RPMI7951 (cell line): ENCODE measurements at regions not wholly inside any gene's neighbourhood (a gene's known extent, or its start where the extent isn't known, plus 50 kb on each side); places are given as distances from the start of the nearest gene placed in this dataset.
A peak's percentile ranks its signal among the peaks of the same experiment; 100 is the strongest.
"Not testable (repeated sequence)": the region's sequence is repeated elsewhere in the genome, so short reads cannot be mapped to it uniquely, and the experiment has no call there.

Experiments used
- DNase-seq: peaks from one replicate; pipeline ENCODE4 v3.0.0-alpha.2; 2012; ENCODE audit warnings: low read depth

DNA sequence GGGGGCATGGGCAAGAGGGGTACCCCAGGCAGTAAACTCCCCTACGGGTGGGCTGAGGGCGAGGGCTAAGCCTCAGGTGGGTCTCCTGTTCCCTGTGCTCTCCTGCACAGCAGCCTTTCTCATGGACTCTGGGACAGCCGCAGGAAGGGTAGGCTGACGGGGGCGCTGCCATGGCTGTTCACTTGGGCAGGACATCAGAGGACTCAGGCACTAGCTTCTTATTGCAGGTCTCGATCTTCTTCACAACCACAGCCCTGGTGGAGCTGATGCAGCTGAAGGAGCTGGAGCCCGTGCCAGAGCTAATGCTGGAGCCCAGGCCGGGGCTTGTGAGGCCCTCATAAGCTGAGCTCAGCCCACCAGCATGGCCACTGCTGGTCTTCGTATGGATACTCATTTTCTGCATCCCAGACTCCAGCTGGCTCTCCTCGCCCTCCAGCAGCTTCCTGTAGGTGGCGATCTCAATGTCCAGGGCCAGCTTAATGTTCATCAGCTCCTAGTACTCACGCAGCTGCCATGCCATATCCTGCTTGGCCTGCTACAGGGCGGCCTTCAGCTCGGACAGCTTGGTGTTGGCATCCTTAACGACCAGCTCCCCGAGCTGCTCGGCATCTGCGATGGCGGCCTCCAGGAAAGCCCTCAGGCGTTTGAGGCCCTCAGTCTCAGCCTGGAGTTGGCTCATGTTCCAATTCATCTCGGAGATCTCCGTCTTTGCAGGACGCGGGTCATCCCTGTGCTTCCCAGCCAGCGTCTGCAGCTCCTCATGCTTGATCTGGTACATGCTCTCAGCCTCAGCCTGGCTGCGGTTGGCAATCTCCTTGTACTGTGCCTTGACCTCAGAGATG lies 359.8 kb upstream of the SETBP1 start:
- no peak for DNase-seq

DNA sequence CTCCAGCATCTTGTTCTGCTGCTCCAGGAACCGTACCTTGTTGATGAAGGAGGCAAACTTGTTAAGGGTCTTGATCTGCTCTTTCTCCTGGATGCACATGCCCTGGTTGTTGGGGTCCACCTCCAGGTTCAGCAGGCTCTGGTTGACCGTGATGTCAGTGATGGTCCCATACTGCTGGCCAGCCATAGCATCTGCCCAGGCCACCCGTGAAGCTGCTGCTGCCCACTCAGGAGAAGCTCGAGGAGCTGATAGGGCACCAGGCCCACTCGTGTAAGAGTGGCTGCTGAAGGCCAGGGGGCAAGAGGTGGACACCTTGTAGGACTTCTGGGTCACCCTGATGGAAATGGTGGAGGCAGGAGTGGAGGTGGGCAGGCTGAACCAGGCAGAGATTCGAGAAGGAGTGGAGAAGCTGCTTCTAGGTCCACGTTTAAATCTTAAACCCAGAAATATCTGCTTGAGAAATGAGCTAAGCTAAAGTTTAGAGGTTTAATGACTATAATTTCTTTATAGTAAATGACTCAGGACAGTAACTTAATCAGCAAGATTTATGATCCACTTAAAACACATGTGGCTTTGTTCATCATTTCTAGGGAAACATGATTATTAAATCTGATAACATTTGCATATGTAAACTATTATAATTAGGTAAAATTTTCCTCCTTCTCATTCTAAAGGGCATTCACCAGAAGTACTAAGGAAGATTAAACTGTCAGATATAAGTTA lies 358.7 kb upstream of the SETBP1 start:
- DNase-seq, result no peak

DNA sequence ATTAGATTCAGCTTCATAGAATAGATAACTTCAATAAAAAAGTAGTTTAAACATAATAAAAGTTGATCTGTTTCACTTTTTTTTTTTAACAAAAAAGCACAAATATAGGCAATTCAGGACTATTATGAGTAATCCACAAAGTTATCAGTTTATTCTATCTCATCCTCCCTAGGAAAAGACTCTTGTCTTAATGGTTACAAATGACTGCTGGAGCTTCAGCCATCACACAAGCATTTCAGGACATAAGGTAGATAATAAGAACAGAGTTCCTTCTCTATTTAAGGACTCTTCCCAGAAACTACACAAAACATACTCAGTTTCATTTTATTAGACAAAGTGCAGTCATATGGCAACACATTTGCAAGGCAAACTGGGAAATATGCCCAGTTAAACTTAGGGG lies 357.6 kb upstream of the SETBP1 start:
- no peak for DNase-seq

DNA sequence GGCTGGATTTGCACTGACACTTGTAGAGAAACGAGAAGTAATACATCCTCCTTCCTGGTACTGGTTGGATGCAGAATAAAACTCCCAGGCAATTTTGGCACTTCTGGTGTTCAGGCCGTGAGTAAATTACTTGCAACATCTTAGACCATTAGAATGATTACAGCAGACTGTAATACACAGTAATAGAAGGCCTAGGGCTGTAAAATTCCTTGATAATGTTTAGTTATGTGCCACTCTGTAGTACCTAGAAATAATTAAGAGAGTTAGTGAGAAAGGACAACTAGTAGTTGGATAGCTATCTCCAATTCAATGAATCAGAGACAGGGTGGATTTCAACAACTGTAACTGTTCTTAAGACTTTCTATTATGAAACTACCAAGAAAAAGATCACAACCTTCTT lies 356.3 kb upstream of the SETBP1 start:
- DNase-seq, result no peak

DNA sequence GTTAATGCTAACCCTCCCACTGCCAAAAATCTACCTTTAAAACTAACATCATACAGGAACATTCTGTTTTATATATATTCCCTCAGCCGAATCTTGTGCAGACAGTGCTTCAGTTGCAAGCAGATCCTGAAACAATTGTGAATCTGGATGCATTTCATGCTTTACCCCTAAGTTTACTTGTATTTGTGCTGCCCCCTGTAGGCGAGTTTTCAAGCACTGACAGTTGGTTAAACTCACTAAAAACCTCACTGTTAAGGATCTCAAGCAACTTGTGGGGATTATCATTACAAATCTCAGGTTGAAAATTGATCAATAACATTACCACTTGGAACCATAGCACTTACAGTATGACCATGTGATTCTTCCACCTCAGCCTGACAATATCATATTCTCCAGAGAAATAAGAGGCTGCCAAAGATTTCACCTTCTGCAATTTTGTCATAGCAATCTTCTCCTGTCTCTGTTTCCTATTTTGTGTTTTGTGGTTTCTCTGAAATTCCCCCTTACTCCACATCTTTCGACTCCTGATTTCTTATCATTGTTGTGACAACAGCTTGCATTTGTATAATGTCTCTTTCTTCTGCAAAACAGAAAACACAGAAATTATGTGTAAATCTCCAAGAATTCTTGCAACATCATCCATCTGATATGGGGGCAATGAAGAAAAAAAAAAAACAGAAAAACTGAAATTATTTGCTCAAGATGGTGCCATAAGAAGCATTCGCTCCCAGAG lies 354.6 kb upstream of the SETBP1 start:
- DNase-seq, result peak; percentile 19

DNA sequence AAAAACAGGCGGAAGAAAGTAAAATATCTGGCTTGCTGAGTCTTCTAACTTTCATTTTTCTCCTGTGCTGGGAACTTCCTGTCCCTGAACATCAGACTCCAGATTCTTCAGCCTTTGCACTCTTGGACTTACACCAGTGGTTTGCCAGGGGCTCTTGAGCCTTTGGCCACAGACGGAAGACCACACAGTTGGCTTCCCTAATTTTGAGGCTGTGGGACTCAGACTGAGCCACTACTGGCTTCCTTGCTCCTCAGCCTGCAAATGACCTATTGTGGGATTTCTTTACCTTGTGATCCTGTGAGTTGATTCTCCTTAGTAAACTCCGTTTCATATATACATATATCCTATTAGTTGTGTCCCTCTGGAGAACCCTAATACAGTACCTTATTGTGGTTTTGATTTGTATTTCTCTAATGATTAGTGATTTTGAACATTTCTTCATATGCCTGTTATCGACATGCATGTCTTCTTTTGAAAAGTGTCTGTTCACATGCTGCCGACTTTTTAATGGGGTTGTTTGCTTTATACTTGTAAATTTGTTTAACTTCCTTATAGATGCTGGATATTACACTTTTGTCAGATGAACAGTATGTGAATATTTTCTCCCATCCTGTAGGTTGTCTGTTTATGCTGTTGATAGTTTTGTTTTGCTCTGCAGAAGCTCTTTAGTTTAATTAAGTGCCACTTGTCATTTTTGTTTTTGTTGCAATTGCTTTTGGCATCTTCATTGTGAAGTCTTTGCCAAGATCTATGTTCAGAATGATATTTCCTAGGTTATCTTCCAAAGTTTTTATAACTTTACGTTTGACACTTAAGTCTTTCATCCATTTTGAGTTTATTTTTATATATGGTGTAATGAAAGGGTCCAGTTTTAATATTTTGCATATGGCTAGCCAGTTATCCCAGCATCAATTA lies 348.8 kb upstream of the SETBP1 start:
- no peak for DNase-seq

DNA sequence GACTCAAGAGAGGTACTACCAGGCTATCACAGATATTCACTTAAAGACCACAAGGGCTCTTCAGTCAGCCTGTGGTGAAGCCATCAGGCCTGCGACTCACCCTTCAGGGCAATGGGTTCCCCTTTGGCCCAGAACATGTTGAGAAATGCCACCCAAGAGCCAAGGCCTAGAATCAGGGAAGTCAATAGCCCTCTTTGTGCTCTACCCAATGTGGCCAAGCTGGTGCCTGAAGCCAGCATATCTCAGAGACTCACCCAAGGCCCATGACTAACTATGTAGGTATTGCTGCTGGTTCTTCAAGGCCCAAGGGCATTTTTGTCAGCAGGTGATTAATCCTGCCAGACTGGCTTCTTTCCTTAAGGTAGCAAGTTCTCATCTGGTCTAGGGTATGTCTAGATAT lies 338.9 kb upstream of the SETBP1 start:
- peak; percentile 57 for DNase-seq

DNA sequence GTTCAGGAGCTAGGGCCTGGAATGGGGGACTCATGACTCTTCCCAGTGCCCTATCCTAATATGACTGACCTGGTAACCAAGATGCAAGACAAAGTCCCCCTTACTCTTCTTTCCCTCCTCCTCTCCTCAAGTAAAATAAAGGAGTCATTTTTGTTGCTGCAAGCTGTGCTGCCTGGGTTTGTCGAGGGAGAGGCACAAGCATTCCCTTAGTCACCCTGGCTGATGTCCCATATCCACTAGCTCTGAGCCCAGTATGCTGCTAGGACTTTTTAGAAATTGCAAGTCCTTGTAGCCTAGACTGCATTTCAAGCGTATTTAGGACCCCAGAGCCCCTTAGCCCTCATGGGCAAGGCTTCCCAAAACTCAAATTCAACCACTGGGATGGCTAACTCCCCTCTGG lies 338.5 kb upstream of the SETBP1 start:
- DNase-seq, result peak; percentile 38

DNA sequence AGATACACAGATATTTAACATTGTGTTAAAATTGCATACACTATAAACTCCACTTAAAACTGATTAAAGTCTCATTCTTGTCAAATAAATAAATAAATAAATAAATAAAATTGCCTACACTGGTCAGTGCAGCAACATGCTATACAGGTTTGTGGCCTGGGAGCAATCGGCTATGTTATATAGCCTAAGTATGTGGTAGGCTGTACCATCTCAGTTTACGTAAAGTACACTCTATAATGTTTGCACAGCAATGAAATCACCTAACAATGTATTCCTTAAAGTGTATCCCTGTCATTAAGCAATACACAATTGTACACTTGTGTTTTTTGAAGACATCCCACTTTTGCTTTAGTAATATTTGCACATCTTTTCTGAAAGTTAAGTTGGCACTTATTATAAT lies 337.7 kb upstream of the SETBP1 start:
- DNase-seq, result no peak

DNA sequence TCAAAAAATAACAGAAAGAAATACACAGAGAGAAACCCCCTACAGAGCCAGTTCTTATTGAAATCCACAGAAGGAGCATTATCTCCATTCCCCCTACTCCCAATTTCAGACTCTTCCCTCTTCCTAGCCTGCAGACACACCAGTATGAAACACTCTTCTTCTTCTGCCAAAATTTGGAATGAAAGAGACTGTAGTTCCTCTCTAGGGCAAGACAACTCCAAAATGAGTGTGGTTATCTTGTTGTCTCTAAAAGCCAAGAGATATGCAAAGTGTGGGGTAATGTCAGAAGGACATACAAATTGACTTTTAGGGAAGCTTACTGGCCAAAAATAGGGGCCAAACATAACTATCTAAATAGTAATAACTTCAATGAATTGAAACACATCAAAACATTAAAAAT lies 337.1 kb upstream of the SETBP1 start:
- DNase-seq, result no peak

DNA sequence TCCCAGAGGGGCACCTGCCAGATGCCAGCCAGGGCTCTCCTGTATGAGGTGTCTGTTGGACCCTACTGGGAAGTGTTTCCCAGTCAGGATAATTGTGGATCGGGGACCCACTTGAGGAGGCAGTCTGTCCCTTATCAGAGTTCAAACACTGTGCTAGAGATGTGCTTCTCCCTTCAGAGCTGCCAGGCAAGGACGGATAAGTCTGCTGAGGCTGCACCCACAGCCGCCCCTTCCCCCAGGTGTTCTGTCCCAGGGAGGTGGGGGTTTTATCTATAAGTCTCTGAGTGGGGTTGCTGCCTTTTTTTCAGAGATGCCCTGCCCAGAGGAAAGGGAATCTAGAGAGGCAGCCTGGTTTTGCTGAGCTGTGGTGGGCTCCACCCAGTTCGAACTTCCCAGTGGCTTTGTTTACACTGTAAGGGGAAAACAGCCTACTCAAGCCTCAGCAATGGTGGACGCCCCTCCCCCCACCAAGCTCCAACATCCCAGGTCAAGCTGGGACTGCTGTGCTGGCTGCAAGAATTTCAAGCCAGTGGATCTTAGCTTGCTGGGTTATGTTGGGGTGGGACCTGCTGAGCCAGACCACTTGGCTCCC lies 324.0 kb upstream of the SETBP1 start:
- DNase-seq, result no peak

DNA sequence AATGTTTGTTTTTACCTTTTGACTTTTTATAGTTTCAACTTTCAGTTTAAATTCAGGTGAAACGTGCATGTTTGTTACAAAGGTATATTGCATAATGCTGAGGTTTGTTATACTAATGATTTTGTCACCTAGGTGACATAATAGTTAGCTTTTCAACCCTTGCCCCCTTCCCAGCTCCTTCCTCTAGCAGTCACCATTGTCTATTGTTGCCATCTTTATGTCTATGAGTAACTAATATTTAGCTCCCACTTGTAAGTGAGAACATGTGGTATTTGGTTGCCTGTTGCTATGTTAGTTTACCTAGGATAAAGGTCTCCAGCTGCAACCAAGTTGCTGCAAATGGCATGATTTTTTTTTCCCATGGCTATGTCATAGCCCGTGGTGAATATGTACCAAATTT lies 322.3 kb upstream of the SETBP1 start:
- no peak for DNase-seq

DNA sequence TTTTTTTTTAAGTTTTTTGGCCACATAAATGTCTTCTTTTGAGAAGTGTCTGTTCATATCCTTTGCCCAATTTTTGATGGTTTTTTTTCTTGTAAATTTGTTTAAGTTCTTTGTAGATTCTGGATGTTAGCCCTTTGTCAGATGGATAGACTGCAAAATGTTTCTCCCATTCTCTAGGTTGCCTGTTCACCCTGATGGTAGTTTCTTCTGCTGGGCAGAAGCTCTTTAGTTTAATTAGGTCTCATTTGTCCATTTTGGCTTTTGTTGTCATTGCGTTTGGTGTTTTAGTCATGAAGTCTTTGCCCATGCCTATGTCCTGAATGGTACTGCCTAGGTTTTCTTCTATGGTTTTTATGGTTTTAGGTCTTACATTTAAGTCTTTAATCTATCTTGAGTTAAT lies 320.9 kb upstream of the SETBP1 start:
- DNase-seq, result not testable (repeated sequence)

DNA sequence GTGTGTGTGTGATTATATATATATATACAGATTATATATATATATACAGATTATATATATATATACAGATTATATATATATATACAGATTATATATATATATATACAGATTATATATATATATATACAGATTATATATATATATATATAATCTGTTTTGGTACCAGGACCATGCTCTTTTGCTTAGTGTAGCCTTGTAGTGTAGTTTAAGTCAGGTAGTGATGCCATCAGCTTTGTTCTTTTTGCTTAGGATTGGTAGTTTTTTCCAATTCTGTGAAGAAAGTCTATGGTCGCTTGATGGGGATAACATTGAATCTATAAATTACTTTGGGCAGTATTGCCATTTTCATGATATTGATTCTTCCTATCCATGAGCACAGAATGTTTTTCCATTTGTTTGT lies 318.5 kb upstream of the SETBP1 start:
- not testable (repeated sequence) for DNase-seq

DNA sequence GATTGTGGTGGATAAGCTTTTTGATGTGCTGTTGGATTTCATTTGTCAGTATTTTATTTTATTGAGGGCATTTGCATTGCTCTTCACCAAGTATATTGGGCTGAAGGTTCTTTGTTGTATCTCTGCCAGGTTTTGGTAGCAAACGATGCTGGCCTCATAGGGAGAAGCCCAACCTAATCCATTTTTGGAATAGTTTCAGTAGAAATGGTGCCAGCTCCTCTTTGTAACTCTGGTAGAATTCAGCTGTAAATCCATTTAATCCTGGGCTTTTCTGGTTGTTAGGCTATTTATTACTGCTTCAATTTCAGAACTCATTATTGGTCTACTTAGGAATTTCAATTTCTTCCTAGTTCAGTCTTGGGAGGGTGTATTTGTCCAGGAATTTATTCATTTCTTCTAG lies 309.8 kb upstream of the SETBP1 start:
- no peak for DNase-seq

DNA sequence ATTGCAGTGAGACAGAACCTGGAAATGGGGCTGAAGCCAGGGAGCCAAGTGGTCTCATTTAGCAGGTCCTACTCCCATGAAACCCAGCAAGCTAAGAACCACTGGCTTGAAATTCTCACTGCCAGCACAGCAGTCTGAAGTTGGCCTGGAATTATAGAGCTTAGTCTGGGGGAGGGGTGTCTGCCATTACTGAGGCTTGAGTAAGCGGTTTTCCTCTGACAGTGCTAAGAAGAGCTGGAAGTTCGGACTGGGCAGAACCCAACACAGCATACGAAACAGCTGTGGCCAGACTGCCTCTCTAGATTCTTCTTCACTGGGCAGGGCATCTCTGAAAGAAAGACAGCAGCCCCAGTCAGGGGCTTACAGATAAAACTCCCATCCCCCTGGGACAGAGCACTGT lies 305.7 kb upstream of the SETBP1 start:
- no peak for DNase-seq

DNA sequence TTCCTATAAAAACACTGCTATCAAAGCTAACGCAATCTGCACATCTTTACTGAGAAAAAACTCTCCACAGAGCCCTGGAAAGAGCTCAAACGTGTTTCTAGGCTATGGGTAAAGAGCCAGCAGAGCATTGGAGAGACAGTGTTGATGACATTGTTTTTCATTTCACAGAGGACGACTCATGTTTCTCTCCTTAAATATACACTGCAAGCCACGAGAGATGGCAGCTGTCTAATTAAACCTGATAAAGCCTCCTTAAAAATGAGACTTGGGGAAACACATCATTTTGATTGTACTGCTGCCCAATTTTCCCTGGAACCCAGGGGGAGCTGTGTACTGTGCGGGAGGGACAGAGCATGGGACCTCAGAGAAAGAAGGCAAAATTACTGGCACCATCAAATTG lies 294.3 kb upstream of the SETBP1 start:
- DNase-seq, result no peak

DNA sequence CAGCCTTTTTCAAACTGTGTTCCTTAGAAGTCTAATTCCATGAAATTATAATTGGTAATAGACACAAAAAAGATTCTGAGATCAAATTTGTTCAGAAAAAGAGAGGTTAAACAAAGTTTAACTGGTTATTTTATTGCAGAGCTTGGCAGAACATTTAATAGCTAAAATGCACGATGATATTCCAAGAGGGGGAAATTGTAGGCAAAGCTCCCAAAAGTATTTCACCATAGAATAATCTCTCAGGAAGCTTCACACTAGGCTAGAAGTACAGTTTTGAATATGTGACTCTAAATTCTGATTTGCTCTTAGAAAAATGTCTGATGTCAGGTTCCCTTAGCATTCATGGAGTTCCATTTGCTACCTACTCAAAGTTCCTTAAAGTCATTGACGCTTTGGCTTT lies 292.4 kb upstream of the SETBP1 start:
- DNase-seq, result no peak

DNA sequence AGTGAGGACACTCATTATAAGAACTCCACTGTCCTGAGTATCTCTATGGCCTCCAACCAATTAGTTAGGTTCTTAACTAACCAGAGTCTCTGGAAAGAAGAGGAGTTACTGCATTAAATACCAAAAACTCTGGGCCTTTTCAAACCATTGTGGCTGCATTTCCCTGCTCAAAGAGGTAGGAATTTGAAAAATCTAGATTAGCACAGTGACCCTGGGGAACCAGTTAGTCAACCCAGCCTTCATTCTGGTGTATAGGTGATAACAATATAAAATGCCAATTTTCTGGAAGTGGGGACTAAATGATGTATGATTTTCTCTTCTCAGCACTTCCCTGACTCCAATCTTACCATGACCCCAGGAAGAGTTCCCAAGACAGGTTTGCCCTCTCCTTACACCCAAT lies 287.8 kb upstream of the SETBP1 start:
- DNase-seq, result no peak

DNA sequence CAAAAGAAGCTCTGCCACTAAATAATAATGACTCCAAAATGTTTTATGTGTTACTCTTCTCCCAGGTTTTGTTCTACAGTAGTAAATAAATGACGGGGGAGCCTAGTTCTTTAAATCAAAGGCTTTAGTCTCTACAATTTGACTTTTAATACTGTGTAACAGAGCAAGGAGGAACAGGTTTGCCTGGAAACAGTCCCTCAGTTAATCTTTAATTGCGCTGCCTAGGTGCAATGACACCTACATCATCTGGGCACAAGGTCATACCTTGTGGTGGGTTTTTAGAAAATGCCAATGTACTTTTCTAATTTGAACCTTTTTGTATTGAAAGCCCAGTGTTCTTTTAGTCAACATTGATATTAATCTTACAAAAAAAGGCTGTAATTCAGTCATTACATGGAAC lies 287.3 kb upstream of the SETBP1 start:
- DNase-seq, result no peak

DNA sequence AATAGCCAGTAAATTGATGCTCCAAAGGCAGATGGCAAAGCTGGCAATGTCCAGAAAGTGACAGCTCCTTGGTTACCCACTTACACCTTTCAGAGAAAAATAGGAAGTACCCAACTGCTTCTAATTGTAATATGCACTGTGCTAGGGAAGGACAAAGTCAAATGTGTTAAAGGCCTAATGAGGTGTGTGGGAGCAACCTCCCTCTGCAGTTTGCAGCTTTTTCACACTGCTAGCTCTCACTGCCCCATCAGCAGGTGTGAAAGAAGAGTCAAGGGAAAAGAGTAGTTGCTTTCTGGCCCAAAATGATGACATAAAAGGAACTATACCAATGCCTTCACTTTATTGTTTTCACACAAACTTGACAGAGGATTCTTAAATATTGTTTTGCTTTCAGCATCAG lies 284.1 kb upstream of the SETBP1 start:
- no peak for DNase-seq
